ENCODE measurements at regions not wholly inside any gene's neighbourhood (a gene's known extent, or its start where the extent isn't known, plus 50 kb on each side); places are given as distances from the start of the nearest gene placed in this dataset.

- Histone ChIP-seq H2AFZ (ENCODE audit: low read depth) (no peak overlapping the region), H3K79me2 (ENCODE audit: insufficient read depth, low read depth) (no peaks in the 10 kb centered on the region), H3K36me3 (ENCODE audit: insufficient read depth) (no peaks in the 10 kb centered on the region), H4K20me1 (ENCODE audit: insufficient read depth) (no peaks in the 10 kb centered on the region), H3K27me3 (ENCODE audit: insufficient read depth, low read depth) (no peaks in the 10 kb centered on the region), H3K9ac (no peak overlapping the region), H3K27ac (no peak overlapping the region), H3K4me2 (no peak overlapping the region), H3K4me3 (IDR thresholded peaks at IDR 0.05; ENCODE audit: insufficient read depth, low read depth, low read length) (no peak overlapping the region), H3K4me1 (ENCODE audit: low read depth, poor library complexity, severe bottlenecking) (no peaks in the 10 kb centered on the region)
- TF ChIP-seq CTCF (conservative IDR thresholded peaks at IDR 0.05; ENCODE audit: low read depth, low read length): no peak
Observed at GRCh38 chr18:6650747-6651146, 78.8 kb upstream of the ARHGAP28 start.

- Histone ChIP-seq H2AFZ (ENCODE audit: low read depth) (no peak overlapping the region), H3K9ac (no peak overlapping the region), H4K20me1 (ENCODE audit: insufficient read depth) (no peaks in the 10 kb centered on the region), H3K79me2 (ENCODE audit: insufficient read depth, low read depth) (no peaks in the 10 kb centered on the region), H3K36me3 (ENCODE audit: insufficient read depth) (no peaks in the 10 kb centered on the region), H3K27ac (no peak overlapping the region), H3K27me3 (ENCODE audit: insufficient read depth, low read depth) (no peaks in the 10 kb centered on the region), H3K4me1 (ENCODE audit: low read depth, poor library complexity, severe bottlenecking) (no peaks in the 10 kb centered on the region), H3K4me3 (IDR thresholded peaks at IDR 0.05; ENCODE audit: insufficient read depth, low read depth, low read length) (no peak overlapping the region), H3K4me2 (no peak overlapping the region)
- no peak for TF ChIP-seq CTCF (conservative IDR thresholded peaks at IDR 0.05; ENCODE audit: low read depth, low read length)
Observed at GRCh38 chr18:6652098-6652497, 77.4 kb upstream of the ARHGAP28 start.

- H3K4me3 ChIP-seq (IDR thresholded peaks at IDR 0.05; ENCODE audit: insufficient read depth, low read depth, low read length): no peak overlapping the region
- TF ChIP-seq CTCF (conservative IDR thresholded peaks at IDR 0.05; ENCODE audit: low read depth, low read length): no peak
- H3K9ac ChIP-seq: no peak overlapping the region
- no peaks in the 10 kb centered on the region for H3K27me3 ChIP-seq (ENCODE audit: insufficient read depth, low read depth)
- H3K27ac ChIP-seq: no peak overlapping the region
- no peaks in the 10 kb centered on the region for H4K20me1 ChIP-seq (ENCODE audit: insufficient read depth)
- H3K4me2 ChIP-seq: no peak overlapping the region
- no peaks in the 10 kb centered on the region for H3K36me3 ChIP-seq (ENCODE audit: insufficient read depth)
- H2AFZ ChIP-seq (ENCODE audit: low read depth): no peak overlapping the region
- no peaks in the 10 kb centered on the region for H3K79me2 ChIP-seq (ENCODE audit: insufficient read depth, low read depth)
- no peaks in the 10 kb centered on the region for H3K4me1 ChIP-seq (ENCODE audit: low read depth, poor library complexity, severe bottlenecking)
Observed at GRCh38 chr18:6653880-6654279, 75.6 kb upstream of the ARHGAP28 start.

GRCh38 chr18:6659963-6660725, 69.4 kb upstream of the ARHGAP28 start:
- H3K9ac ChIP-seq: no peak overlapping the region
- H3K36me3 ChIP-seq (ENCODE audit: insufficient read depth): no peaks in the 10 kb centered on the region
- H3K4me2 ChIP-seq: no peak overlapping the region
- no peak overlapping the region for H3K27ac ChIP-seq
- H3K4me1 ChIP-seq (ENCODE audit: low read depth, poor library complexity, severe bottlenecking): no peaks in the 10 kb centered on the region
- H3K4me3 ChIP-seq (IDR thresholded peaks at IDR 0.05; ENCODE audit: insufficient read depth, low read depth, low read length): no peak overlapping the region
- H3K79me2 ChIP-seq (ENCODE audit: insufficient read depth, low read depth): no peaks in the 10 kb centered on the region
- no peaks in the 10 kb centered on the region for H3K27me3 ChIP-seq (ENCODE audit: insufficient read depth, low read depth)
- H2AFZ ChIP-seq (ENCODE audit: low read depth): no peak overlapping the region
- no peak for TF ChIP-seq CTCF (conservative IDR thresholded peaks at IDR 0.05; ENCODE audit: low read depth, low read length)
- H4K20me1 ChIP-seq (ENCODE audit: insufficient read depth): no peaks in the 10 kb centered on the region

Measured in KMS-11 (cell line).